T-helper 17 cell (primary cell): ENCODE measurements at regions not wholly inside any gene's neighbourhood (a gene's known extent, or its start where the extent isn't known, plus 50 kb on each side); places are given as distances from the start of the nearest gene placed in this dataset.

Experiments used
- ATAC-seq: fragments of 150-1000 bp; cut with Tn5 transposase; 2 replicates; pipeline ENCODE4 v1.10.0; 2021; ENCODE audit warnings: mild to moderate bottlenecking, moderate library complexity
- DNase-seq, 3 donors: peaks; one replicate each; pipeline versions ENCODE4 v3.0.0 to v3.0.0-alpha.2; 2020 to 2021
- H3K9me3 ChIP-seq: one replicate; pipeline ENCODE4 v1.7.0; 2013; ENCODE audit warnings: low read length, mild to moderate bottlenecking; ENCODE audit not compliant: control insufficient read depth, poor library complexity, severe bottlenecking
- H3K27ac Mint-ChIP-seq: one replicate; pipeline ENCODE4 v1.8.0; 2022; ENCODE audit warnings: mild to moderate bottlenecking, moderate library complexity, mixed read lengths
- H3K27me3 Mint-ChIP-seq: one replicate; pipeline ENCODE4 v1.8.0; 2022; ENCODE audit warnings: mixed read lengths
- H3K36me3 Mint-ChIP-seq: one replicate; pipeline ENCODE4 v1.8.0; 2022; ENCODE audit warnings: low read depth, mixed read lengths
- H3K4me1 Mint-ChIP-seq: one replicate; pipeline ENCODE4 v1.8.0; 2022; ENCODE audit warnings: mild to moderate bottlenecking, mixed read lengths
- H3K4me3 Mint-ChIP-seq: one replicate; pipeline ENCODE4 v1.8.0; 2022; ENCODE audit warnings: mild to moderate bottlenecking, moderate library complexity, mixed read lengths

- Mint-ChIP-seq H3K36me3 (no peaks in the 10 kb centered on the region), H3K27me3 (peaks cover 37% of the 10 kb centered on the region), H3K27ac (no peak overlapping the region), H3K4me1 (peaks cover 6% of the 10 kb centered on the region), H3K4me3 (no peak overlapping the region)
- ATAC-seq: peak; percentile 59
- no peak for DNase-seq
- H3K9me3 ChIP-seq: no peaks in the 10 kb centered on the region
Observed at GRCh38 chr4:129362691-129363274, 266.8 kb downstream of the C4orf33 start.

GRCh38 chr4:129364747-129365452 lies 268.9 kb downstream of the C4orf33 start:
- no peak overlapping the region for H3K4me3 Mint-ChIP-seq
- no peak overlapping the region for H3K27ac Mint-ChIP-seq

DNA sequence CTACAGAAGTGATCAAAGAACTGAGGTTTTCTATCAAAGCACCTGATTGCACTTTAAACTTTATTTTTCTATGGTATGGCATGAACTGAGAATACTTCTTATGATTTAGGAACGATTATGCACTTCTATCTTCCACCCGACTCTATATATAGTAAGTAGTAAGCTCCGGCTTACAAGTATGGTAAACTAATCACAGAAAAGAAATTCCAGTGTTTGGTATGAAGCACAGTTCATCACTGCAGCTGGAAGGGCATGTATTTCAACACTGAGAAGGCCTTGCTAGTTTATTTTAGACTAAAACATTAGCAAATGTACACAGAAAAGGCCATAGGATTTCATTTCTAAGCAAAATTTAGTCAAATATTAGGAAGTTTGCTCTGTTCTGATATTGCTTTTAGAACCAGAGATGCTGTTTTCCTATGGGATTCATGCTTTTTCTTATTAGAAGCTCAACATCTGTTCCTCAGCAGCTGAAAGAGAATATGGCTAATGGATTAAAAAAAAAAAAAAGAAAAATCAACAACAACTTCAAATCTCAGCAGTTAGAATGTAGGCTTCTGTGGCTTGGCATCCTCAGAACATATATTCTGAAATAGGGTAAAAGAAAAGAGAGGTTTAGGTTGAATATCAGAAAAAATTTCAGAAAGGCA lies 273.5 kb downstream of the C4orf33 start:
- no peaks in the 10 kb centered on the region for H3K9me3 ChIP-seq
- no peaks in the 10 kb centered on the region for H3K36me3 Mint-ChIP-seq
- no peaks in the 10 kb centered on the region for H3K4me1 Mint-ChIP-seq
- DNase-seq (no peak), ATAC-seq (no peak)
- no peak overlapping the region for H3K4me3 Mint-ChIP-seq
- H3K27me3 Mint-ChIP-seq: peaks cover 25% of the 10 kb centered on the region
- H3K27ac Mint-ChIP-seq: no peak overlapping the region

More at GRCh38 chr4:129364747-129365452, 268.9 kb downstream of the C4orf33 start:
- DNase-seq: no peak
- H3K36me3 Mint-ChIP-seq: no peaks in the 10 kb centered on the region
- peaks cover 2% of the 10 kb centered on the region for H3K4me1 Mint-ChIP-seq
- H3K9me3 ChIP-seq: no peaks in the 10 kb centered on the region
- ATAC-seq: no peak
- peaks cover 37% of the 10 kb centered on the region for H3K27me3 Mint-ChIP-seq

DNA sequence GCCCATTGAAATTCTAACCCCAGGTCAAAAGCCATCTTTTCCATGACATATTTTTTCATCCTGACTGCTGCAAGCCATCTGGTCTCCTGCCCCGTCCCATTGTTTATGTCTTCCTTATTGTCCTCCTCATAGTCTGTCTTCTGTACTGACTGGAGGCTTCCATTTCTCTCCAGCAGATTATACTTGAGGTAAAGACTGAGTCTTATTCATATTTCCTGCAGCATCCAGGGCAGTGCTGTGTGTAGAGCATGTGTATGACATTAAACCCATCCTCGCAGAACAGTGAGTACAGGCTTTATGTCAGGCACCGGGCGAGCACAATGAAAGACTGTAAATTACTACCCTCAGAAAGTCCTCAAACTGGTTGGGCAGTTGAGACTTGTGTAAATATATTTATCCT lies 275.1 kb downstream of the C4orf33 start:
- H3K4me3 Mint-ChIP-seq: no peak overlapping the region
- ATAC-seq (no peak), DNase-seq (no peak)
- H3K27me3 Mint-ChIP-seq: peaks cover 32% of the 10 kb centered on the region
- no peaks in the 10 kb centered on the region for H3K36me3 Mint-ChIP-seq
- H3K27ac Mint-ChIP-seq: no peak overlapping the region
- H3K9me3 ChIP-seq: no peaks in the 10 kb centered on the region
- H3K4me1 Mint-ChIP-seq: no peaks in the 10 kb centered on the region

- no peaks in the 10 kb centered on the region for H3K9me3 ChIP-seq
- Mint-ChIP-seq H3K27ac (no peak overlapping the region), H3K36me3 (no peaks in the 10 kb centered on the region), H3K4me1 (no peaks in the 10 kb centered on the region), H3K4me3 (no peak overlapping the region), H3K27me3 (peaks cover 32% of the 10 kb centered on the region)
- DNase-seq (no peak), ATAC-seq (no peak)
Observed at GRCh38 chr4:129371926-129372325, 276.0 kb downstream of the C4orf33 start.

GRCh38 chr4:129377131-129377845 lies 281.3 kb downstream of the C4orf33 start:
- Mint-ChIP-seq H3K27me3 (peaks cover 47% of the 10 kb centered on the region), H3K36me3 (no peaks in the 10 kb centered on the region), H3K27ac (no peak overlapping the region), H3K4me3 (no peak overlapping the region), H3K4me1 (no peaks in the 10 kb centered on the region)
- no peaks in the 10 kb centered on the region for H3K9me3 ChIP-seq
- DNase-seq: no peak
- no peak for ATAC-seq

DNA sequence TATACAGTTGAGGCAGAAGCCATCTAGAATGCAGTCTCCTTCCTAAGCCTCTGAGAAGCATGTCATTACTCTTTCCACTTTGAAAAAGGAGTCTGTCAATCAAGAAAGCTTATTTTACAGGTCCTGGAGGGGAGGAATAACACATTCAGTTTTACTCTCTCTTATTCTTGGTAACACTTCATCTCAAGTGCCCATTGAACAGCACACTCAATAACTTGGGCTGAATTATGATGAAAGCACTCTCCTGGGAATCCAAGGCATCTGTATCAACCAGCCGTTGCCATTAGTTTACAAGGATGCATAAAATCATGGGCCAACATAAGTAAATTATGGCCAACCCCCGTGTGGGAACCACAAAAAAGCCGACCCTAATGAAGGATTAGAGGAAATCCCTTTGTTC lies 282.4 kb downstream of the C4orf33 start:
- Mint-ChIP-seq H3K36me3 (no peaks in the 10 kb centered on the region), H3K4me1 (no peaks in the 10 kb centered on the region), H3K27ac (no peak overlapping the region), H3K4me3 (no peak overlapping the region), H3K27me3 (peaks cover 47% of the 10 kb centered on the region)
- no peaks in the 10 kb centered on the region for H3K9me3 ChIP-seq
- DNase-seq (no peak), ATAC-seq (no peak)

DNA sequence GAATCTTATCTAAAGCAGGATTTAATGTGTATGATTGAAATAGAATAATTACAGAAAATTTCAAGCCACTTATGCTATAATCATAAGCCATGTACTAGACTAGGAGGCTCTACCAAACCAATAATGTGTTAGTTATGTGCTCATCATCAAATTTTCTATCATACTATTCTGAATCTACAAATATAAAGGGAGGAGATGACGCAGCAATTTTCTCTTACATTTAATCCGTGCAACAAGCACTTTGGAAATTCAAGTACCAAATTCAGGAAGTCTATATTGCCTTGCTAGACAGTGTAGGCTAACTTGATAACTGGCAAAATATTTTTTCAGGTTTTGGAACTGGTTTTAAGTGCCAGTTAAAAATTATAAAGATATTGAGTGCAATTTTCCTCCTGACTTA lies 283.5 kb downstream of the C4orf33 start:
- no peak overlapping the region for H3K4me3 Mint-ChIP-seq
- no peak for ATAC-seq
- H3K9me3 ChIP-seq: no peaks in the 10 kb centered on the region
- DNase-seq: no peak
- no peak overlapping the region for H3K27ac Mint-ChIP-seq
- no peaks in the 10 kb centered on the region for H3K4me1 Mint-ChIP-seq
- H3K27me3 Mint-ChIP-seq: peaks cover 47% of the 10 kb centered on the region
- no peaks in the 10 kb centered on the region for H3K36me3 Mint-ChIP-seq

- Mint-ChIP-seq H3K4me3 (no peak overlapping the region), H3K27me3 (peaks cover 19% of the 10 kb centered on the region), H3K36me3 (no peaks in the 10 kb centered on the region), H3K4me1 (no peaks in the 10 kb centered on the region), H3K27ac (no peak overlapping the region)
- no peak for ATAC-seq
- DNase-seq: no peak
- no peaks in the 10 kb centered on the region for H3K9me3 ChIP-seq
Observed at GRCh38 chr4:129384974-129385373, 289.0 kb downstream of the C4orf33 start.

GRCh38 chr4:129387666-129388065 lies 291.7 kb downstream of the C4orf33 start:
- Mint-ChIP-seq H3K36me3 (no peaks in the 10 kb centered on the region), H3K27me3 (peaks cover 8% of the 10 kb centered on the region), H3K4me1 (no peaks in the 10 kb centered on the region), H3K4me3 (no peak overlapping the region), H3K27ac (no peak overlapping the region)
- no peaks in the 10 kb centered on the region for H3K9me3 ChIP-seq
- ATAC-seq (no peak), DNase-seq (no peak)

DNA sequence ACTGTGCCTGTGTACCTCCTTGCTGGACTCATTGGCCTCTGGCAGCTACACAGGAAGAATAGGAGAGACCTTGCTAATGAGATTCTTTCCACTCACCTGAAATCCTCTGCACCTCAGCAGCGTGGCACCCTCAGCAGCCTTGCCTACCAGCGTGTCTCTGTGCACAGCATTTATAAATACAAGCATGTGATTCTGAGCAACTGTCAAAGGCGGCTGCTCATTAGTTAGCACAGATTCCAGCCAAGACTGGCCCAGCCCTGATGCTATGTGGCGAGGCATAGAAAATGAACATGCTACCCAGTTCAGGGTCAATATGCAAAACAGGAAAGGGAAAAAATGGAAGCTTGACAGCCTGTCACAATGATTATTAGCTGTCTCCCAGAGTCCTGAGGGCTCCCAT lies 298.0 kb downstream of the C4orf33 start:
- Mint-ChIP-seq H3K4me3 (no peak overlapping the region), H3K36me3 (no peaks in the 10 kb centered on the region), H3K27me3 (peaks cover 13% of the 10 kb centered on the region), H3K4me1 (no peaks in the 10 kb centered on the region), H3K27ac (no peak overlapping the region)
- DNase-seq (no peak), ATAC-seq (no peak)
- H3K9me3 ChIP-seq: no peaks in the 10 kb centered on the region

DNA sequence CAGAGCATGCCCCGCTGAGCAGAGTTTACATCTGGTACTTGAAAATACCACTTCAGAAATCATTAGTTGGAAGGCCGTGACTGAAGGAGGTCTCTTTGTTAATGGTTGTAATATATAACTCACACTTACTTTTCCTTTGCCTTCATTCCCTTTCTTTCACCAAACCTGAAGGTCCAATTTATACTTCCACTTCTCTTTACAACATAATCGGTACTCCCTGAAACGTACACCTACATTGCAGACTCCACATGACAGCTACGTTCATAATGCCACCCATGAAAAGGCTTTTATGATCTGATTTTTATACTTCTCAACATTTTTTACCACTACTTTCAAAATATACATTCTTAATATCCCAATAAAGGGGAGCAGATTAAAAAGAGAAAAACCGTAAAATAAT lies 298.7 kb downstream of the C4orf33 start:
- no peaks in the 10 kb centered on the region for H3K36me3 Mint-ChIP-seq
- no peaks in the 10 kb centered on the region for H3K4me1 Mint-ChIP-seq

GRCh38 chr4:129403848-129404247 lies 307.9 kb downstream of the C4orf33 start:
- H3K27ac Mint-ChIP-seq: no peak overlapping the region
- ATAC-seq (no peak), DNase-seq (no peak)
- H3K36me3 Mint-ChIP-seq: no peaks in the 10 kb centered on the region
- no peaks in the 10 kb centered on the region for H3K27me3 Mint-ChIP-seq
- no peaks in the 10 kb centered on the region for H3K9me3 ChIP-seq
- no peaks in the 10 kb centered on the region for H3K4me1 Mint-ChIP-seq
- H3K4me3 Mint-ChIP-seq: no peak overlapping the region

More for the DNA sequence above, 298.7 kb downstream of the C4orf33 start:
- DNase-seq: no peak
- no peak overlapping the region for H3K27ac Mint-ChIP-seq
- no peak for ATAC-seq
- no peaks in the 10 kb centered on the region for H3K9me3 ChIP-seq
- peaks cover 13% of the 10 kb centered on the region for H3K27me3 Mint-ChIP-seq
- H3K4me3 Mint-ChIP-seq: no peak overlapping the region
